ENCODE measurements at regions not wholly inside any gene's neighbourhood (a gene's known extent, or its start where the extent isn't known, plus 50 kb on each side); places are given as distances from the start of the nearest gene placed in this dataset.

DNA sequence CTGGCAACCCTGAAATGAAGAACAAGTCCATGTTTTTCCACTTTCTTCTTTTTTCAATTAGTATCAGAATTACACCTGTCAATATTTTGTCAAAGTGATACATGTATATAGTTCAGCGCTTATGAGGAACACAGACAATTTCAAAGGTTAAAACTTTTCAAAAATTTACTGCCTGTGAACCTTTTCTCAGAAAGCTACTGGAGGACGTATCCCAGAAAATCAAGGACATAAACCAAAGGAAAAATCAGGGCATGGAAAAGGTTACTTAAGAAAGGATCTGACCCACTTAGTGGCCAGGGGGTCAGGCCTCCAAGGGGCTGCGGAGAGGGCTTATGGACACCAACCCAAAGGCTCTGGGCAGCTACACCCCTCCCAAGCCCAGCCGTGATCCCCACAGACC lies 81.1 kb upstream of the ACTRT2 start:
- TF ChIP-seq, protein P1, sequence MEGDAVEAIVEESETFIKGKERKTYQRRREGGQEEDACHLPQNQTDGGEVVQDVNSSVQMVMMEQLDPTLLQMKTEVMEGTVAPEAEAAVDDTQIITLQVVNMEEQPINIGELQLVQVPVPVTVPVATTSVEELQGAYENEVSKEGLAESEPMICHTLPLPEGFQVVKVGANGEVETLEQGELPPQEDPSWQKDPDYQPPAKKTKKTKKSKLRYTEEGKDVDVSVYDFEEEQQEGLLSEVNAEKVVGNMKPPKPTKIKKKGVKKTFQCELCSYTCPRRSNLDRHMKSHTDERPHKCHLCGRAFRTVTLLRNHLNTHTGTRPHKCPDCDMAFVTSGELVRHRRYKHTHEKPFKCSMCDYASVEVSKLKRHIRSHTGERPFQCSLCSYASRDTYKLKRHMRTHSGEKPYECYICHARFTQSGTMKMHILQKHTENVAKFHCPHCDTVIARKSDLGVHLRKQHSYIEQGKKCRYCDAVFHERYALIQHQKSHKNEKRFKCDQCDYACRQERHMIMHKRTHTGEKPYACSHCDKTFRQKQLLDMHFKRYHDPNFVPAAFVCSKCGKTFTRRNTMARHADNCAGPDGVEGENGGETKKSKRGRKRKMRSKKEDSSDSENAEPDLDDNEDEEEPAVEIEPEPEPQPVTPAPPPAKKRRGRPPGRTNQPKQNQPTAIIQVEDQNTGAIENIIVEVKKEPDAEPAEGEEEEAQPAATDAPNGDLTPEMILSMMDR (IDR thresholded peaks at IDR 0.05), result no peak
- no peak for TF ChIP-seq POLR2A (IDR thresholded peaks at IDR 0.05)

All from adrenal gland (tissue), 5 donors.